ENCODE measurements at regions not wholly inside any gene's neighbourhood (a gene's known extent, or its start where the extent isn't known, plus 50 kb on each side); places are given as distances from the start of the nearest gene placed in this dataset.

DNA sequence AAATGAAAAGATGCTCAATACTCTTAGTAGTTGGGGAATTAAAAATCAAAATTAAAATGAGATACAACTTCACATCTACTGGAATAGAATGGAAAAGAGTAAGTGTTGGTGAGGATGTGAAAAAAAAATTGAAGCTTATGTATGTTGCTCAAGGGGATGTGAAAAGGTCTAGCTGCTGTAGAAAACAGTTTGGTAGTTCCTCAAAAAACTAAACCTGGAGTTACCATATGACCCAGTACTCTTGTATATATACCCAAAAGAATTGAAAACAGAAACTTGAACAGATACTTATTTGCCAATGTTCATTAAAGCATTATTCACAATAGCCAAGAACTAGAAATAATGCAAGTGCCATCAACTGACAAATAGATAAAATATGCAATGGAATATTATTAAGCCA, 208.4 kb downstream of the FIGN start (continued):
- no peak for TF ChIP-seq ZNF317 (CRISPR knock-in tag; IDR thresholded peaks at IDR 0.05; ENCODE audit: borderline replicate concordance, low read depth)
- TF ChIP-seq TP53 (CRISPR knock-in tag; IDR thresholded peaks at IDR 0.05) = no peak
- no peak for TF ChIP-seq GABPB1 (CRISPR knock-in tag; IDR thresholded peaks at IDR 0.05)
- TF ChIP-seq, protein P1, sequence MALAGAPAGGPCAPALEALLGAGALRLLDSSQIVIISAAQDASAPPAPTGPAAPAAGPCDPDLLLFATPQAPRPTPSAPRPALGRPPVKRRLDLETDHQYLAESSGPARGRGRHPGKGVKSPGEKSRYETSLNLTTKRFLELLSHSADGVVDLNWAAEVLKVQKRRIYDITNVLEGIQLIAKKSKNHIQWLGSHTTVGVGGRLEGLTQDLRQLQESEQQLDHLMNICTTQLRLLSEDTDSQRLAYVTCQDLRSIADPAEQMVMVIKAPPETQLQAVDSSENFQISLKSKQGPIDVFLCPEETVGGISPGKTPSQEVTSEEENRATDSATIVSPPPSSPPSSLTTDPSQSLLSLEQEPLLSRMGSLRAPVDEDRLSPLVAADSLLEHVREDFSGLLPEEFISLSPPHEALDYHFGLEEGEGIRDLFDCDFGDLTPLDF (CRISPR knock-in tag; IDR thresholded peaks at IDR 0.05) = no peak
- TF ChIP-seq ZNF263 (CRISPR knock-in tag; IDR thresholded peaks at IDR 0.05; ENCODE audit: low read depth) = no peak
- no peak for TF ChIP-seq ZNF671 (CRISPR knock-in tag; IDR thresholded peaks at IDR 0.05)
- TF ChIP-seq, protein P2, sequence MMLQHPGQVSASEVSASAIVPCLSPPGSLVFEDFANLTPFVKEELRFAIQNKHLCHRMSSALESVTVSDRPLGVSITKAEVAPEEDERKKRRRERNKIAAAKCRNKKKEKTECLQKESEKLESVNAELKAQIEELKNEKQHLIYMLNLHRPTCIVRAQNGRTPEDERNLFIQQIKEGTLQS (CRISPR knock-in tag; conservative IDR thresholded peaks at IDR 0.05) = no peak
- no peak for TF ChIP-seq ZNF138 (CRISPR knock-in tag; conservative IDR thresholded peaks at IDR 0.05)

DNA sequence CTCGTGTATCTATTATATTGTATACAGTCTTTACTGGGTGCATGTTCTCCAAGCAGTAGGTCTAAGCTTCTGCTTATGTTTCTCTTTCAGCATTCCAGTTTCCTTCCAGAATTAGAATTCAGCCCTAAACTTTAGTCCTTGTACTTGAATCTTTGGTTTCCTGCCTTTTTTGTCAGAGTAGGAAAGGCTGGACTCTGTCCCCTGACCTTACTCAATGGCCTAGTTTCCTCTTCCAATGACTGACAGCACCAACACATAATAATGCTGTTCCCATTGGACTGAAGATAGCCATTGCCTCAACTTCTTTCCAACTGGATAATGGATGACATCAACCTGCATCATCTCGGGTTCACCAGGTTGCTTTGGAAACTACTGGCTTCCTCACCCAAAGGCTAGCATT, 217.0 kb downstream of the FIGN start:
- Mint-ChIP-seq H3K27ac (no peak overlapping the region), H3K27me3 (ENCODE audit: low read depth) (no peaks in the 10 kb centered on the region), H3K4me1 (no peaks in the 10 kb centered on the region), H3K36me3 (no peaks in the 10 kb centered on the region), H3K4me3 (no peak overlapping the region), H3K9me3 (peaks cover 25% of the 10 kb centered on the region)
- TF ChIP-seq, protein P3, sequence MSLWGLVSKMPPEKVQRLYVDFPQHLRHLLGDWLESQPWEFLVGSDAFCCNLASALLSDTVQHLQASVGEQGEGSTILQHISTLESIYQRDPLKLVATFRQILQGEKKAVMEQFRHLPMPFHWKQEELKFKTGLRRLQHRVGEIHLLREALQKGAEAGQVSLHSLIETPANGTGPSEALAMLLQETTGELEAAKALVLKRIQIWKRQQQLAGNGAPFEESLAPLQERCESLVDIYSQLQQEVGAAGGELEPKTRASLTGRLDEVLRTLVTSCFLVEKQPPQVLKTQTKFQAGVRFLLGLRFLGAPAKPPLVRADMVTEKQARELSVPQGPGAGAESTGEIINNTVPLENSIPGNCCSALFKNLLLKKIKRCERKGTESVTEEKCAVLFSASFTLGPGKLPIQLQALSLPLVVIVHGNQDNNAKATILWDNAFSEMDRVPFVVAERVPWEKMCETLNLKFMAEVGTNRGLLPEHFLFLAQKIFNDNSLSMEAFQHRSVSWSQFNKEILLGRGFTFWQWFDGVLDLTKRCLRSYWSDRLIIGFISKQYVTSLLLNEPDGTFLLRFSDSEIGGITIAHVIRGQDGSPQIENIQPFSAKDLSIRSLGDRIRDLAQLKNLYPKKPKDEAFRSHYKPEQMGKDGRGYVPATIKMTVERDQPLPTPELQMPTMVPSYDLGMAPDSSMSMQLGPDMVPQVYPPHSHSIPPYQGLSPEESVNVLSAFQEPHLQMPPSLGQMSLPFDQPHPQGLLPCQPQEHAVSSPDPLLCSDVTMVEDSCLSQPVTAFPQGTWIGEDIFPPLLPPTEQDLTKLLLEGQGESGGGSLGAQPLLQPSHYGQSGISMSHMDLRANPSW (CRISPR knock-in tag; conservative IDR thresholded peaks at IDR 0.05; ENCODE audit: low read depth) = no peak
- no peak for TF ChIP-seq ZNF671 (CRISPR knock-in tag; IDR thresholded peaks at IDR 0.05)
- no peak for TF ChIP-seq ETV6 (CRISPR knock-in tag; IDR thresholded peaks at IDR 0.05)
- TF ChIP-seq HMGA2 (CRISPR knock-in tag; IDR thresholded peaks at IDR 0.05) = no peak
- TF ChIP-seq IRF2 (CRISPR knock-in tag; IDR thresholded peaks at IDR 0.05; ENCODE audit: borderline replicate concordance, low read depth) = no peak
- ChIA-PET POLR2A (no interaction called here), CTCF (no interaction called here)
- ATAC-seq (no peak), DNase-seq (ENCODE audit: low spot score) (no peak)

DNA sequence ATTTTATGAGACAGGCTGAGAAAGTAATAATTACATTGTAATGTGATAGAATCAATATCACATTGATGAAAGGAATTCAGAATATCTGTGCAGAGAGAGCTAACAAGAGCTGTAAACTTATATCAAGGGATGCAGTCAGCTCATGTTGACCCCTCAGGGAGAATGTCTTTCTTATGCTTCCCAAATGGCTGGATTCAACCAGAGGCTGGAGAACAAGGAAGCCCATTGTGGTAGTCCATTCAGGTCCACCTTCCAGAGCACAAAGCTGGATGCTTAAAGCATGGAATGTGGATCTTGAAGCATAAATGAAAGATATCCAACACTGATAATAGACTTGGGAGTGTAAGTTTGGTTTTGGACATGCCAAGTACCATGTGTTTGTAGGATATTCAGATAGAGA, 220.0 kb downstream of the FIGN start:
- TF ChIP-seq, protein P4, sequence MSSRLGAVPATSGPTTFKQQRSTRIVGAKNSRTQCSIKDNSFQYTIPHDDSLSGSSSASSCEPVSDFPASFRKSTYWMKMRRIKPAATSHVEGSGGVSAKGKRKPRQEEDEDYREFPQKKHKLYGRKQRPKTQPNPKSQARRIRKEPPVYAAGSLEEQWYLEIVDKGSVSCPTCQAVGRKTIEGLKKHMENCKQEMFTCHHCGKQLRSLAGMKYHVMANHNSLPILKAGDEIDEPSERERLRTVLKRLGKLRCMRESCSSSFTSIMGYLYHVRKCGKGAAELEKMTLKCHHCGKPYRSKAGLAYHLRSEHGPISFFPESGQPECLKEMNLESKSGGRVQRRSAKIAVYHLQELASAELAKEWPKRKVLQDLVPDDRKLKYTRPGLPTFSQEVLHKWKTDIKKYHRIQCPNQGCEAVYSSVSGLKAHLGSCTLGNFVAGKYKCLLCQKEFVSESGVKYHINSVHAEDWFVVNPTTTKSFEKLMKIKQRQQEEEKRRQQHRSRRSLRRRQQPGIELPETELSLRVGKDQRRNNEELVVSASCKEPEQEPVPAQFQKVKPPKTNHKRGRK (CRISPR knock-in tag; IDR thresholded peaks at IDR 0.05; ENCODE audit: borderline replicate concordance) = no peak
- TF ChIP-seq TEAD4 (CRISPR knock-in tag; IDR thresholded peaks at IDR 0.05) = no peak
- H3K27me3 Mint-ChIP-seq (ENCODE audit: low read depth) = no peaks in the 10 kb centered on the region
- POLR2A ChIA-PET = no interaction called here
- H3K4me1 Mint-ChIP-seq = no peaks in the 10 kb centered on the region
- peaks cover 6% of the 10 kb centered on the region; the same call in 1 of the 2 replicates for H3K9me3 Mint-ChIP-seq
- CTCF ChIA-PET = no interaction called here
- H3K4me3 Mint-ChIP-seq = no peak overlapping the region
- H3K27ac Mint-ChIP-seq = no peak overlapping the region
- no peaks in the 10 kb centered on the region for H3K36me3 Mint-ChIP-seq
- no peak for DNase-seq (ENCODE audit: low spot score)
- ATAC-seq = no peak

DNA sequence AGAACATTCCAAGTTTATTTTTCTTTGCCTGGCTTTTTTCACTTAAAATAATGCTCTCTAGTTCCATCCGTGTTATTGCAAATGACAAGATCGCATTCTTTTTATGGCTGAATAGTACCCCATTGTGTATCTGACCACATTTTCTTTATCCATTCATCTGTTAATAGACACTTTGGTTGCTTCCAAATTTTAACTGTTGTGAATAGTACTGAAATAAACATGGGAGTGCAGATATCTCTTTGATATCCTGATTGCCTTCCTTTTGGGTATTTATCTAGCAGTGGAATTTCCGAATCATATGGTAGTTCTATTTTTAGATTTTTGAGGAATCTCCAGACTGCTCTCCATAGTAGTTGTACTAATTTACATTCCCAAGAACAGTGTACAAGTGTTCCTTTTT, 230.5 kb downstream of the FIGN start:
- ChIA-PET CTCF (no interaction called here), POLR2A (no interaction called here)
- Mint-ChIP-seq H3K9me3 (peaks cover 4% of the 10 kb centered on the region), H3K36me3 (no peaks in the 10 kb centered on the region), H3K27me3 (ENCODE audit: low read depth) (peaks cover 3% of the 10 kb centered on the region; the same call in 1 of the 2 replicates), H3K4me3 (no peak overlapping the region), H3K4me1 (no peaks in the 10 kb centered on the region), H3K27ac (no peak overlapping the region)
- no peak for ATAC-seq
- no peak for DNase-seq (ENCODE audit: low spot score)
- TF ChIP-seq NR2C2 (CRISPR knock-in tag; IDR thresholded peaks at IDR 0.05) = no peak
- no peak for TF ChIP-seq FOXK1 (CRISPR knock-in tag; IDR thresholded peaks at IDR 0.05)
- TF ChIP-seq, protein P5, sequence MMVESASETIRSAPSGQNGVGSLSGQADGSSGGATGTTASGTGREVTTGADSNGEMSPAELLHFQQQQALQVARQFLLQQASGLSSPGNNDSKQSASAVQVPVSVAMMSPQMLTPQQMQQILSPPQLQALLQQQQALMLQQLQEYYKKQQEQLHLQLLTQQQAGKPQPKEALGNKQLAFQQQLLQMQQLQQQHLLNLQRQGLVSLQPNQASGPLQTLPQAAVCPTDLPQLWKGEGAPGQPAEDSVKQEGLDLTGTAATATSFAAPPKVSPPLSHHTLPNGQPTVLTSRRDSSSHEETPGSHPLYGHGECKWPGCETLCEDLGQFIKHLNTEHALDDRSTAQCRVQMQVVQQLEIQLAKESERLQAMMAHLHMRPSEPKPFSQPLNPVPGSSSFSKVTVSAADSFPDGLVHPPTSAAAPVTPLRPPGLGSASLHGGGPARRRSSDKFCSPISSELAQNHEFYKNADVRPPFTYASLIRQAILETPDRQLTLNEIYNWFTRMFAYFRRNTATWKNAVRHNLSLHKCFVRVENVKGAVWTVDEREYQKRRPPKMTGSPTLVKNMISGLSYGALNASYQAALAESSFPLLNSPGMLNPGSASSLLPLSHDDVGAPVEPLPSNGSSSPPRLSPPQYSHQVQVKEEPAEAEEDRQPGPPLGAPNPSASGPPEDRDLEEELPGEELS (CRISPR knock-in tag; IDR thresholded peaks at IDR 0.05) = no peak
- no peak for TF ChIP-seq GTF2I (CRISPR knock-in tag; conservative IDR thresholded peaks at IDR 0.05)
- TF ChIP-seq, protein P6, sequence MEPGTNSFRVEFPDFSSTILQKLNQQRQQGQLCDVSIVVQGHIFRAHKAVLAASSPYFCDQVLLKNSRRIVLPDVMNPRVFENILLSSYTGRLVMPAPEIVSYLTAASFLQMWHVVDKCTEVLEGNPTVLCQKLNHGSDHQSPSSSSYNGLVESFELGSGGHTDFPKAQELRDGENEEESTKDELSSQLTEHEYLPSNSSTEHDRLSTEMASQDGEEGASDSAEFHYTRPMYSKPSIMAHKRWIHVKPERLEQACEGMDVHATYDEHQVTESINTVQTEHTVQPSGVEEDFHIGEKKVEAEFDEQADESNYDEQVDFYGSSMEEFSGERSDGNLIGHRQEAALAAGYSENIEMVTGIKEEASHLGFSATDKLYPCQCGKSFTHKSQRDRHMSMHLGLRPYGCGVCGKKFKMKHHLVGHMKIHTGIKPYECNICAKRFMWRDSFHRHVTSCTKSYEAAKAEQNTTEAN (CRISPR knock-in tag; IDR thresholded peaks at IDR 0.05) = no peak
- TF ChIP-seq, protein P2 (CRISPR knock-in tag; conservative IDR thresholded peaks at IDR 0.05) = no peak
- no peak for TF ChIP-seq ESRRA (CRISPR knock-in tag; IDR thresholded peaks at IDR 0.05; ENCODE audit: borderline replicate concordance)
- no peak for TF ChIP-seq TEAD1 (CRISPR knock-in tag; IDR thresholded peaks at IDR 0.05)

Data from WTC11 (cell line).